ENCODE measurements at regions not wholly inside any gene's neighbourhood (a gene's known extent, or its start where the extent isn't known, plus 50 kb on each side); places are given as distances from the start of the nearest gene placed in this dataset.

- no peak for TF ChIP-seq CTCF (IDR thresholded peaks at IDR 0.05; ENCODE audit: low read depth, low read length)
Measured at GRCh38 chr9:11275158-11275695, 662.4 kb upstream of the PTPRD start.

GRCh38 chr9:11312966-11313365 is 700.2 kb upstream of the PTPRD start:
- TF ChIP-seq CTCF (IDR thresholded peaks at IDR 0.05; ENCODE audit: low read depth, low read length), result no peak
- DNase-seq (ENCODE audit: extremely low read depth, low read depth), result no peak

More at GRCh38 chr9:11275158-11275695, 662.4 kb upstream of the PTPRD start:
- DNase-seq (ENCODE audit: extremely low read depth, low read depth), result no peak

GRCh38 chr9:11318946-11319345 is 706.1 kb upstream of the PTPRD start:
- no peak for DNase-seq (ENCODE audit: extremely low read depth, low read depth)
- TF ChIP-seq CTCF (IDR thresholded peaks at IDR 0.05; ENCODE audit: low read depth, low read length), result no peak

- TF ChIP-seq CTCF (IDR thresholded peaks at IDR 0.05; ENCODE audit: low read depth, low read length), result no peak
- no peak for DNase-seq (ENCODE audit: extremely low read depth, low read depth)
Measured at GRCh38 chr9:11319538-11319937, 706.7 kb upstream of the PTPRD start.

- DNase-seq (ENCODE audit: extremely low read depth, low read depth), result no peak
- no peak for TF ChIP-seq CTCF (IDR thresholded peaks at IDR 0.05; ENCODE audit: low read depth, low read length)
Measured at GRCh38 chr9:11320989-11321388, 708.2 kb upstream of the PTPRD start.

- no peak for TF ChIP-seq CTCF (IDR thresholded peaks at IDR 0.05; ENCODE audit: low read depth, low read length)
- no peak for DNase-seq (ENCODE audit: extremely low read depth, low read depth)
Measured at GRCh38 chr9:11323457-11323856, 710.7 kb upstream of the PTPRD start.

GRCh38 chr9:11326231-11326630 is 713.4 kb upstream of the PTPRD start:
- no peak for DNase-seq (ENCODE audit: extremely low read depth, low read depth)
- no peak for TF ChIP-seq CTCF (IDR thresholded peaks at IDR 0.05; ENCODE audit: low read depth, low read length)

All from AG09319 (cell line).